Spleen (tissue), 7 donors: ENCODE measurements at regions not wholly inside any gene's neighbourhood (a gene's known extent, or its start where the extent isn't known, plus 50 kb on each side); places are given as distances from the start of the nearest gene placed in this dataset.

Experiments used
- POLR2A ChIP-seq, 3 donors: fragments of 450-650 bp; IDR thresholded peaks; one replicate each; pipeline ENCODE4 v1.5.1; 2017; ENCODE audit warnings: antibody characterized with exemption in 3 of 3, mild to moderate bottlenecking in 1 of 3
- POLR2AphosphoS5 ChIP-seq, 3 donors: sonication (generic); formaldehyde crosslinking; IDR thresholded peaks; one replicate each; pipeline ENCODE4 v1.5.1; 2017; ENCODE audit warnings: antibody characterized with exemption in 3 of 3
- TF ChIP-seq, protein P1 (sequence below), 11 experiments: fragments of 200-600 bp in 7 of 11; fragments of 450-650 bp in 4 of 11; sonication (generic) in 4 of 11; IDR thresholded peaks in 8 of 11; conservative IDR thresholded peaks in 3 of 11; 1 replicate in 7 of 11; 2 replicates in 4 of 11; pipeline versions ENCODE4 v1.4.0 to v1.8.0; 2016 to 2021; ENCODE audit warnings: antibody characterized with exemption in 11 of 11, inconsistent platforms in 4 of 11, mild to moderate bottlenecking in 1 of 11
- donor health status: DM: no; HTN: no; CAD: no; lungs with moderate emphysema.
- donor health status: DM: no; HTN: no; CAD: no.
- donor health status: DM: no; HTN: no; CAD: no.

DNA sequence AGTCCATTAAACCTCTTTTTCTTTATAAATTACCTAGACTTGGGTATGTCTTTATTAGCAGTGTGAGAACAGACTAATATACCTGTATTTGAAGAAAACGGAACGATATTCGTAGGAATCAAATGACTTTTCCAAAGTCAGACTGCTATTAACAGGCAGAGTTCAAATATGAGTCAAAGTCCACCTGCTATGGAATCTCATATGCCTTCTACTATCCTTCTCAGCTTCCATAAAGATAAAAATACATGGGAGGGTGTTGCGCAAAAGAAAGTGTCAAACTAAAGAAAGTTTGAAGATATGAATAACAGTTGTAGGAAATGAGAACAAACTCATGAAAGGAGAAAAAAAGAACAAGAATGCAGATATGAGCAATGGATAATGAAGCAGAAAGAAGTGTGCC lies 704.6 kb downstream of the EFNB2 start:
- TF ChIP-seq, protein P1, sequence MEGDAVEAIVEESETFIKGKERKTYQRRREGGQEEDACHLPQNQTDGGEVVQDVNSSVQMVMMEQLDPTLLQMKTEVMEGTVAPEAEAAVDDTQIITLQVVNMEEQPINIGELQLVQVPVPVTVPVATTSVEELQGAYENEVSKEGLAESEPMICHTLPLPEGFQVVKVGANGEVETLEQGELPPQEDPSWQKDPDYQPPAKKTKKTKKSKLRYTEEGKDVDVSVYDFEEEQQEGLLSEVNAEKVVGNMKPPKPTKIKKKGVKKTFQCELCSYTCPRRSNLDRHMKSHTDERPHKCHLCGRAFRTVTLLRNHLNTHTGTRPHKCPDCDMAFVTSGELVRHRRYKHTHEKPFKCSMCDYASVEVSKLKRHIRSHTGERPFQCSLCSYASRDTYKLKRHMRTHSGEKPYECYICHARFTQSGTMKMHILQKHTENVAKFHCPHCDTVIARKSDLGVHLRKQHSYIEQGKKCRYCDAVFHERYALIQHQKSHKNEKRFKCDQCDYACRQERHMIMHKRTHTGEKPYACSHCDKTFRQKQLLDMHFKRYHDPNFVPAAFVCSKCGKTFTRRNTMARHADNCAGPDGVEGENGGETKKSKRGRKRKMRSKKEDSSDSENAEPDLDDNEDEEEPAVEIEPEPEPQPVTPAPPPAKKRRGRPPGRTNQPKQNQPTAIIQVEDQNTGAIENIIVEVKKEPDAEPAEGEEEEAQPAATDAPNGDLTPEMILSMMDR (IDR thresholded peaks at IDR 0.05 in 8 of 11, conservative IDR thresholded peaks at IDR 0.05 in 3 of 11) = no peak
- TF ChIP-seq POLR2A (IDR thresholded peaks at IDR 0.05) = no peak
- no peak for TF ChIP-seq POLR2AphosphoS5 (IDR thresholded peaks at IDR 0.05)
